GM23338 (cell line): ENCODE measurements at regions not wholly inside any gene's neighbourhood (a gene's known extent, or its start where the extent isn't known, plus 50 kb on each side); places are given as distances from the start of the nearest gene placed in this dataset.

Source experiments
- ATAC-seq: fragments of 200-7000 bp; cut with Tn5 transposase; 3 replicates; pipeline ENCODE4 v1.9.1; 2020
- DNase-seq: peaks from one replicate; pipeline ENCODE4 v3.0.0-alpha.2; 2015; ENCODE audit warnings: low spot score
- H2AFZ ChIP-seq: fragments of 200-600 bp; sonication (generic); 2 replicates; pipeline ENCODE4 v1.8.0; 2016; ENCODE audit warnings: antibody characterized with exemption, mild to moderate bottlenecking, moderate library complexity
- H3F3A ChIP-seq: fragments of 200-600 bp; sonication (generic); replicated peaks from 2 replicates; pipeline ENCODE4 v1.8.0; 2017; ENCODE audit warnings: antibody characterized with exemption, mixed run types, low read depth
- H3K27ac ChIP-seq: fragments of 200-600 bp; sonication (generic); 2 replicates; pipeline ENCODE4 v1.6.1; 2016; ENCODE audit warnings: low read depth
- H3K27me3 ChIP-seq: fragments of 200-600 bp; sonication (generic); 2 replicates; pipeline ENCODE4 v1.8.0; 2016; ENCODE audit warnings: mild to moderate bottlenecking, mixed run types, moderate library complexity; ENCODE audit not compliant: insufficient read depth
- H3K36me3 ChIP-seq: fragments of 200-600 bp; sonication (generic); 2 replicates; pipeline ENCODE4 v1.8.0; 2016; ENCODE audit warnings: mild to moderate bottlenecking; ENCODE audit not compliant: insufficient read depth
- H3K4me1 ChIP-seq: fragments of 200-600 bp; sonication (generic); 2 replicates; pipeline ENCODE4 v1.8.0; 2016; ENCODE audit warnings: mild to moderate bottlenecking, moderate library complexity; ENCODE audit not compliant: insufficient read depth
- H3K4me2 ChIP-seq: fragments of 200-600 bp; sonication (generic); 2 replicates; pipeline ENCODE4 v1.7.1; 2017; ENCODE audit warnings: mixed run types
- H3K4me3 ChIP-seq: fragments of 200-600 bp; sonication (generic); 2 replicates; pipeline ENCODE4 v1.6.1; 2016; ENCODE audit warnings: mixed run types
- H3K79me2 ChIP-seq: fragments of 200-600 bp; sonication (generic); replicated peaks from 2 replicates; pipeline ENCODE4 v1.8.0; 2017; ENCODE audit warnings: mild to moderate bottlenecking; ENCODE audit not compliant: insufficient read depth
- H3K9me2 ChIP-seq: fragments of 200-600 bp; sonication (generic); 2 replicates; pipeline ENCODE4 v1.8.0; 2017; ENCODE audit not compliant: insufficient read depth
- H4K20me1 ChIP-seq: fragments of 200-600 bp; sonication (generic); replicated peaks from 2 replicates; pipeline ENCODE4 v1.8.0; 2017; ENCODE audit warnings: mild to moderate bottlenecking; ENCODE audit not compliant: insufficient read depth
- H3K27ac Mint-ChIP-seq: 2 replicates; pipeline ENCODE4 v1.8.0; 2020; ENCODE audit warnings: inconsistent platforms, mild to moderate bottlenecking, moderate library complexity, mixed read lengths
- H3K27me3 Mint-ChIP-seq: 3 replicates; pipeline ENCODE4 v1.8.0; 2022; ENCODE audit warnings: low read depth, mild to moderate bottlenecking, moderate library complexity, mixed read lengths, inconsistent platforms; ENCODE audit not compliant: insufficient read depth, poor library complexity
- H3K36me3 Mint-ChIP-seq: 3 replicates; pipeline ENCODE4 v1.8.0; 2021; ENCODE audit warnings: low read depth, mild to moderate bottlenecking, inconsistent platforms, moderate library complexity, mixed read lengths
- H3K4me1 Mint-ChIP-seq: 3 replicates; pipeline ENCODE4 v1.8.0; 2020; ENCODE audit warnings: mild to moderate bottlenecking, inconsistent platforms, mixed read lengths
- H3K4me3 Mint-ChIP-seq: 3 replicates; pipeline ENCODE4 v1.8.0; 2021; ENCODE audit warnings: moderate library complexity, mild to moderate bottlenecking, inconsistent platforms, mixed read lengths
- H3K9me3 Mint-ChIP-seq: 3 replicates; pipeline ENCODE4 v1.8.0; 2020; ENCODE audit warnings: moderate library complexity, mild to moderate bottlenecking, inconsistent platforms, mixed read lengths
- EZH2 ChIP-seq: fragments of 200-600 bp; sonication (generic); IDR thresholded peaks from one replicate; pipeline ENCODE4 v1.8.0; 2017; ENCODE audit warnings: antibody characterized with exemption, mild to moderate bottlenecking, low read depth; ENCODE audit not compliant: unreplicated experiment
- JUNB ChIP-seq: IDR thresholded peaks from one replicate; pipeline ENCODE4 v1.6.1; 2016; ENCODE audit warnings: antibody characterized with exemption; ENCODE audit not compliant: unreplicated experiment
- NANOG ChIP-seq: IDR thresholded peaks from 2 replicates; pipeline ENCODE4 v1.6.1; 2016; ENCODE audit warnings: antibody characterized with exemption, borderline replicate concordance
- STAT1 ChIP-seq: IDR thresholded peaks from one replicate; pipeline ENCODE4 v1.6.1; 2016; ENCODE audit warnings: antibody characterized with exemption; ENCODE audit not compliant: unreplicated experiment
- ZNF114 ChIP-seq: fragments of 250-450 bp; sonication (Bioruptor Pico); IDR thresholded peaks from 2 replicates; pipeline ENCODE4 v1.5.0; 2020; ENCODE audit warnings: mild to moderate bottlenecking, moderate library complexity
- TF ChIP-seq, protein P1 (sequence below): fragments of 250-450 bp; sonication (Bioruptor Pico); IDR thresholded peaks from 2 replicates; pipeline ENCODE4 v1.5.0; 2020; ENCODE audit warnings: mild to moderate bottlenecking, moderate library complexity
- TF ChIP-seq, protein P2 (sequence below): IDR thresholded peaks from 2 replicates; pipeline ENCODE4 v1.6.1; 2016; ENCODE audit warnings: antibody characterized with exemption

GRCh38 chr6:11426571-11426970 lies 111.0 kb upstream of the TMEM170B start (continued):
- TF ChIP-seq, protein P1, sequence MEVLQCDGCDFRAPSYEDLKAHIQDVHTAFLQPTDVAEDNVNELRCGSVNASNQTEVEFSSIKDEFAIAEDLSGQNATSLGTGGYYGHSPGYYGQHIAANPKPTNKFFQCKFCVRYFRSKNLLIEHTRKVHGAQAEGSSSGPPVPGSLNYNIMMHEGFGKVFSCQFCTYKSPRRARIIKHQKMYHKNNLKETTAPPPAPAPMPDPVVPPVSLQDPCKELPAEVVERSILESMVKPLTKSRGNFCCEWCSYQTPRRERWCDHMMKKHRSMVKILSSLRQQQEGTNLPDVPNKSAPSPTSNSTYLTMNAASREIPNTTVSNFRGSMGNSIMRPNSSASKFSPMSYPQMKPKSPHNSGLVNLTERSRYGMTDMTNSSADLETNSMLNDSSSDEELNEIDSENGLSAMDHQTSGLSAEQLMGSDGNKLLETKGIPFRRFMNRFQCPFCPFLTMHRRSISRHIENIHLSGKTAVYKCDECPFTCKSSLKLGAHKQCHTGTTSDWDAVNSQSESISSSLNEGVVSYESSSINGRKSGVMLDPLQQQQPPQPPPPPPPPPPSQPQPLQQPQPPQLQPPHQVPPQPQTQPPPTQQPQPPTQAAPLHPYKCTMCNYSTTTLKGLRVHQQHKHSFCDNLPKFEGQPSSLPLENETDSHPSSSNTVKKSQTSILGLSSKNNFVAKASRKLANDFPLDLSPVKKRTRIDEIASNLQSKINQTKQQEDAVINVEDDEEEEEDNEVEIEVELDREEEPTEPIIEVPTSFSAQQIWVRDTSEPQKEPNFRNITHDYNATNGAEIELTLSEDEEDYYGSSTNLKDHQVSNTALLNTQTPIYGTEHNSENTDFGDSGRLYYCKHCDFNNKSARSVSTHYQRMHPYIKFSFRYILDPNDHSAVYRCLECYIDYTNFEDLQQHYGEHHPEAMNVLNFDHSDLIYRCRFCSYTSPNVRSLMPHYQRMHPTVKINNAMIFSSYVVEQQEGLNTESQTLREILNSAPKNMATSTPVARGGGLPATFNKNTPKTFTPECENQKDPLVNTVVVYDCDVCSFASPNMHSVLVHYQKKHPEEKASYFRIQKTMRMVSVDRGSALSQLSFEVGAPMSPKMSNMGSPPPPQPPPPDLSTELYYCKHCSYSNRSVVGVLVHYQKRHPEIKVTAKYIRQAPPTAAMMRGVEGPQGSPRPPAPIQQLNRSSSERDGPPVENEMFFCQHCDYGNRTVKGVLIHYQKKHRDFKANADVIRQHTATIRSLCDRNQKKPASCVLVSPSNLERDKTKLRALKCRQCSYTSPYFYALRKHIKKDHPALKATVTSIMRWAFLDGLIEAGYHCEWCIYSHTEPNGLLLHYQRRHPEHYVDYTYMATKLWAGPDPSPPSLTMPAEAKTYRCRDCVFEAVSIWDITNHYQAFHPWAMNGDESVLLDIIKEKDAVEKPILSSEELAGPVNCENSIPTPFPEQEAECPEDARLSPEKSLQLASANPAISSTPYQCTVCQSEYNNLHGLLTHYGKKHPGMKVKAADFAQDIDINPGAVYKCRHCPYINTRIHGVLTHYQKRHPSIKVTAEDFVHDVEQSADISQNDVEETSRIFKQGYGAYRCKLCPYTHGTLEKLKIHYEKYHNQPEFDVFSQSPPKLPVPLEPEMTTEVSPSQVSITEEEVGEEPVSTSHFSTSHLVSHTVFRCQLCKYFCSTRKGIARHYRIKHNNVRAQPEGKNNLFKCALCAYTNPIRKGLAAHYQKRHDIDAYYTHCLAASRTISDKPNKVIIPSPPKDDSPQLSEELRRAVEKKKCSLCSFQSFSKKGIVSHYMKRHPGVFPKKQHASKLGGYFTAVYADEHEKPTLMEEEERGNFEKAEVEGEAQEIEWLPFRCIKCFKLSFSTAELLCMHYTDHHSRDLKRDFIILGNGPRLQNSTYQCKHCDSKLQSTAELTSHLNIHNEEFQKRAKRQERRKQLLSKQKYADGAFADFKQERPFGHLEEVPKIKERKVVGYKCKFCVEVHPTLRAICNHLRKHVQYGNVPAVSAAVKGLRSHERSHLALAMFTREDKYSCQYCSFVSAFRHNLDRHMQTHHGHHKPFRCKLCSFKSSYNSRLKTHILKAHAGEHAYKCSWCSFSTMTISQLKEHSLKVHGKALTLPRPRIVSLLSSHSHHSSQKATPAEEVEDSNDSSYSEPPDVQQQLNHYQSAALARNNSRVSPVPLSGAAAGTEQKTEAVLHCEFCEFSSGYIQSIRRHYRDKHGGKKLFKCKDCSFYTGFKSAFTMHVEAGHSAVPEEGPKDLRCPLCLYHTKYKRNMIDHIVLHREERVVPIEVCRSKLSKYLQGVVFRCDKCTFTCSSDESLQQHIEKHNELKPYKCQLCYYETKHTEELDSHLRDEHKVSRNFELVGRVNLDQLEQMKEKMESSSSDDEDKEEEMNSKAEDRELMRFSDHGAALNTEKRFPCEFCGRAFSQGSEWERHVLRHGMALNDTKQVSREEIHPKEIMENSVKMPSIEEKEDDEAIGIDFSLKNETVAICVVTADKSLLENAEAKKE (CRISPR knock-in tag), result no peak

DNA sequence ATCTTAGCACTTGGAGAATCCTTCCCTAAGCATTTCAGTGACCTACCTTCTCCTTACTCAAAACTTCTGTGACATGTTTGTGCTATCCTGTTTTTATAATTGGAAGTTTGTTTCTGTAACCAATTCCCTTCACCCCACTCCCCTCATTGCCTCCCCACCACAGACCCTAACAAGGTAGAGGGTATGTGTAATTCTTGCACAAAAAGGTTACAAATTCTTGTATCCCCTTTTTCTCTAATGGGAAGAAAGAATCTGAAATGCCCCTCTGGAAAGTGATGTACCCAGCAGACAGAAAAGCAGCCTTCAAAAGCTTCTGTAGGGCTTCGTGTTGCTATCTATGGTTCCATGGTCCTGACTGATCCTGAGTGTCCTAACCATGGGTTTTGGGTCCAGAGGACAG lies 111.7 kb upstream of the TMEM170B start:
- no peak for ATAC-seq
- H3K36me3 ChIP-seq, result no peaks in the 10 kb centered on the region
- no peak overlapping the region for H2AFZ ChIP-seq
- no peak overlapping the region for H3K27ac ChIP-seq
- peaks cover 9% of the 10 kb centered on the region for H3K27me3 Mint-ChIP-seq
- no peak overlapping the region for H3K27ac Mint-ChIP-seq
- no peaks in the 10 kb centered on the region for H3F3A ChIP-seq
- TF ChIP-seq ZNF114 (CRISPR knock-in tag) (no peak), EZH2 (no peak), STAT1 (no peak), NANOG (no peak), JUNB (no peak)
- TF ChIP-seq, protein P2, sequence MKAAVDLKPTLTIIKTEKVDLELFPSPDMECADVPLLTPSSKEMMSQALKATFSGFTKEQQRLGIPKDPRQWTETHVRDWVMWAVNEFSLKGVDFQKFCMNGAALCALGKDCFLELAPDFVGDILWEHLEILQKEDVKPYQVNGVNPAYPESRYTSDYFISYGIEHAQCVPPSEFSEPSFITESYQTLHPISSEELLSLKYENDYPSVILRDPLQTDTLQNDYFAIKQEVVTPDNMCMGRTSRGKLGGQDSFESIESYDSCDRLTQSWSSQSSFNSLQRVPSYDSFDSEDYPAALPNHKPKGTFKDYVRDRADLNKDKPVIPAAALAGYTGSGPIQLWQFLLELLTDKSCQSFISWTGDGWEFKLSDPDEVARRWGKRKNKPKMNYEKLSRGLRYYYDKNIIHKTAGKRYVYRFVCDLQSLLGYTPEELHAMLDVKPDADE, result no peak
- TF ChIP-seq, protein P1 (CRISPR knock-in tag), result no peak
- no peaks in the 10 kb centered on the region for H3K79me2 ChIP-seq
- no peak overlapping the region for H3K4me3 ChIP-seq
- DNase-seq, result no peak
- no peaks in the 10 kb centered on the region for H4K20me1 ChIP-seq
- no peaks in the 10 kb centered on the region for H3K27me3 ChIP-seq
- H3K4me3 Mint-ChIP-seq, result no peak overlapping the region
- H3K9me2 ChIP-seq, result no peaks in the 10 kb centered on the region; the same call in 1 of the 2 replicates
- H3K4me2 ChIP-seq, result no peak overlapping the region
- no peaks in the 10 kb centered on the region for H3K9me3 Mint-ChIP-seq
- H3K4me1 ChIP-seq, result peaks cover 23% of the 10 kb centered on the region
- H3K36me3 Mint-ChIP-seq, result no peaks in the 10 kb centered on the region
- H3K4me1 Mint-ChIP-seq, result peaks cover 43% of the 10 kb centered on the region
